GM19324 (cell line): ENCODE measurements at regions not wholly inside any gene's neighbourhood (a gene's known extent, or its start where the extent isn't known, plus 50 kb on each side); places are given as distances from the start of the nearest gene placed in this dataset.

Source experiments
- ATAC-seq: cut with Tn5 transposase; IDR thresholded peaks from one replicate; pipeline ENCODE4 v1.9.1; 2021; ENCODE audit warnings: mild to moderate bottlenecking, moderate library complexity; ENCODE audit not compliant: unreplicated experiment, low FRiP score

GRCh38 chr2:111219285-111219684 is 98.6 kb downstream of the BCL2L11 start:
- ATAC-seq: peak; percentile 90

- ATAC-seq: no peak
Observed at GRCh38 chr2:111219734-111220505, 99.2 kb downstream of the BCL2L11 start.

GRCh38 chr2:111220962-111221361 is 100.2 kb downstream of the BCL2L11 start:
- ATAC-seq: no peak

GRCh38 chr2:111221701-111222100 is 101.0 kb downstream of the BCL2L11 start:
- no peak for ATAC-seq

GRCh38 chr2:111222204-111222866 is 101.6 kb downstream of the BCL2L11 start:
- no peak for ATAC-seq

- no peak for ATAC-seq
Observed at GRCh38 chr2:111225856-111226255, 105.1 kb downstream of the BCL2L11 start.

GRCh38 chr2:111226876-111227700 is 106.4 kb downstream of the BCL2L11 start:
- ATAC-seq: no peak

GRCh38 chr2:111227716-111228141 is 107.0 kb downstream of the BCL2L11 start:
- ATAC-seq: no peak

GRCh38 chr2:111231532-111232252 is 111.0 kb downstream of the BCL2L11 start:
- no peak for ATAC-seq

- ATAC-seq: no peak
Observed at GRCh38 chr2:111235192-111236015, 114.7 kb downstream of the BCL2L11 start.

- no peak for ATAC-seq
Observed at GRCh38 chr2:111236025-111236424, 115.3 kb downstream of the BCL2L11 start.

GRCh38 chr2:111238296-111238695 is 117.6 kb downstream of the BCL2L11 start:
- no peak for ATAC-seq

- ATAC-seq: peak; percentile 75
Observed at GRCh38 chr2:111239107-111239506, 118.4 kb downstream of the BCL2L11 start.

GRCh38 chr2:111239581-111240249 is 119.0 kb downstream of the BCL2L11 start:
- no peak for ATAC-seq

GRCh38 chr2:111243295-111243694 is 122.6 kb downstream of the BCL2L11 start:
- ATAC-seq: no peak

- ATAC-seq: no peak
Observed at GRCh38 chr2:111244864-111245263, 124.2 kb downstream of the BCL2L11 start.

GRCh38 chr2:111246620-111247061 is 125.9 kb downstream of the BCL2L11 start:
- ATAC-seq: no peak

GRCh38 chr2:111247491-111247890 is 126.8 kb downstream of the BCL2L11 start:
- ATAC-seq: no peak

GRCh38 chr2:111249806-111250205 is 129.1 kb downstream of the BCL2L11 start:
- ATAC-seq: no peak
